OCI-LY3 (cell line): ENCODE measurements at regions not wholly inside any gene's neighbourhood (a gene's known extent, or its start where the extent isn't known, plus 50 kb on each side); places are given as distances from the start of the nearest gene placed in this dataset.

Experiments used
- H2AFZ ChIP-seq: fragments of 200-600, 300-600 bp; shearing (Covaris generic); 2 replicates; pipeline ENCODE4 v1.6.0; 2014; ENCODE audit warnings: antibody characterized with exemption, low read depth, low read length
- H3K27ac ChIP-seq: fragments of 200-600, 300-600 bp; sonication (generic); 2 replicates; pipeline ENCODE4 v1.5.1; 2014; ENCODE audit warnings: mild to moderate bottlenecking, low read length, moderate library complexity, mixed read lengths
- H3K27me3 ChIP-seq: fragments of 200-600, 300-600 bp; sonication (generic); 2 replicates; pipeline ENCODE4 v1.6.1; 2014; ENCODE audit warnings: low read depth, low read length, mixed read lengths
- H3K36me3 ChIP-seq: fragments of 200-600, 300-600 bp; sonication (generic); replicated peaks from 2 replicates; pipeline ENCODE3; 2014; ENCODE audit warnings: low read depth, low read length, mixed read lengths
- H3K4me1 ChIP-seq: fragments of 300-600, 200-600 bp; sonication (generic); 2 replicates; pipeline ENCODE4 v1.6.1; 2014; ENCODE audit warnings: low read length, mixed read lengths
- H3K4me2 ChIP-seq: fragments of 200-600, 300-600 bp; sonication (generic); 2 replicates; pipeline ENCODE4 v1.6.1; 2014; ENCODE audit warnings: low read length, mixed read lengths
- H3K4me3 ChIP-seq: fragments of 300-600, 200-600 bp; sonication (generic); 2 replicates; pipeline ENCODE4 v1.5.1; 2014; ENCODE audit warnings: antibody characterized with exemption, mild to moderate bottlenecking, low read length, moderate library complexity
- H3K79me2 ChIP-seq: fragments of 300-600, 200-600 bp; shearing (Covaris generic); 2 replicates; pipeline ENCODE4 v1.6.1; 2014; ENCODE audit warnings: mild to moderate bottlenecking, low read length, mixed read lengths
- H3K9ac ChIP-seq: fragments of 300-600, 200-600 bp; shearing (Covaris generic); 2 replicates; pipeline ENCODE4 v1.6.0; 2014; ENCODE audit warnings: mild to moderate bottlenecking, low read length, moderate library complexity
- H3K9me3 ChIP-seq: fragments of 200-600, 300-600 bp; shearing (Covaris generic); 2 replicates; pipeline ENCODE4 v1.6.1; 2014; ENCODE audit warnings: low read length, mixed read lengths; ENCODE audit not compliant: insufficient read depth
- H4K20me1 ChIP-seq: fragments of 200-600, 300-600 bp; sonication (generic); 2 replicates; pipeline ENCODE4 v1.6.1; 2016; ENCODE audit warnings: low read length, mixed read lengths; ENCODE audit not compliant: insufficient read depth
- EZH2phosphoT487 ChIP-seq: fragments of 200-600 bp; shearing (Covaris generic); IDR thresholded peaks from 2 replicates; pipeline ENCODE4 v1.6.1; 2018; ENCODE audit warnings: antibody characterized with exemption, mixed run types, low read depth
- TF ChIP-seq, protein P1 (sequence below): fragments of 200-600, 300-600 bp; sonication (generic); IDR thresholded peaks from 2 replicates; pipeline ENCODE4 v1.5.1; 2014; ENCODE audit warnings: antibody characterized with exemption, low read length, low read depth

- H2AFZ ChIP-seq = no peak overlapping the region
- no peak overlapping the region for H3K27ac ChIP-seq
- no peak overlapping the region for H3K9ac ChIP-seq
- H3K4me3 ChIP-seq = no peak overlapping the region
- no peaks in the 10 kb centered on the region for H3K36me3 ChIP-seq
- no peaks in the 10 kb centered on the region for H3K4me1 ChIP-seq
- no peaks in the 10 kb centered on the region for H3K9me3 ChIP-seq
- no peaks in the 10 kb centered on the region for H3K27me3 ChIP-seq
- TF ChIP-seq EZH2phosphoT487 = no peak
- TF ChIP-seq, protein P1, sequence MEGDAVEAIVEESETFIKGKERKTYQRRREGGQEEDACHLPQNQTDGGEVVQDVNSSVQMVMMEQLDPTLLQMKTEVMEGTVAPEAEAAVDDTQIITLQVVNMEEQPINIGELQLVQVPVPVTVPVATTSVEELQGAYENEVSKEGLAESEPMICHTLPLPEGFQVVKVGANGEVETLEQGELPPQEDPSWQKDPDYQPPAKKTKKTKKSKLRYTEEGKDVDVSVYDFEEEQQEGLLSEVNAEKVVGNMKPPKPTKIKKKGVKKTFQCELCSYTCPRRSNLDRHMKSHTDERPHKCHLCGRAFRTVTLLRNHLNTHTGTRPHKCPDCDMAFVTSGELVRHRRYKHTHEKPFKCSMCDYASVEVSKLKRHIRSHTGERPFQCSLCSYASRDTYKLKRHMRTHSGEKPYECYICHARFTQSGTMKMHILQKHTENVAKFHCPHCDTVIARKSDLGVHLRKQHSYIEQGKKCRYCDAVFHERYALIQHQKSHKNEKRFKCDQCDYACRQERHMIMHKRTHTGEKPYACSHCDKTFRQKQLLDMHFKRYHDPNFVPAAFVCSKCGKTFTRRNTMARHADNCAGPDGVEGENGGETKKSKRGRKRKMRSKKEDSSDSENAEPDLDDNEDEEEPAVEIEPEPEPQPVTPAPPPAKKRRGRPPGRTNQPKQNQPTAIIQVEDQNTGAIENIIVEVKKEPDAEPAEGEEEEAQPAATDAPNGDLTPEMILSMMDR = no peak
- H4K20me1 ChIP-seq = no peaks in the 10 kb centered on the region
- H3K79me2 ChIP-seq = no peaks in the 10 kb centered on the region
- H3K4me2 ChIP-seq = no peak overlapping the region
Measured at GRCh38 chr10:84903320-84903719, 574.9 kb downstream of the CCSER2 start.

DNA sequence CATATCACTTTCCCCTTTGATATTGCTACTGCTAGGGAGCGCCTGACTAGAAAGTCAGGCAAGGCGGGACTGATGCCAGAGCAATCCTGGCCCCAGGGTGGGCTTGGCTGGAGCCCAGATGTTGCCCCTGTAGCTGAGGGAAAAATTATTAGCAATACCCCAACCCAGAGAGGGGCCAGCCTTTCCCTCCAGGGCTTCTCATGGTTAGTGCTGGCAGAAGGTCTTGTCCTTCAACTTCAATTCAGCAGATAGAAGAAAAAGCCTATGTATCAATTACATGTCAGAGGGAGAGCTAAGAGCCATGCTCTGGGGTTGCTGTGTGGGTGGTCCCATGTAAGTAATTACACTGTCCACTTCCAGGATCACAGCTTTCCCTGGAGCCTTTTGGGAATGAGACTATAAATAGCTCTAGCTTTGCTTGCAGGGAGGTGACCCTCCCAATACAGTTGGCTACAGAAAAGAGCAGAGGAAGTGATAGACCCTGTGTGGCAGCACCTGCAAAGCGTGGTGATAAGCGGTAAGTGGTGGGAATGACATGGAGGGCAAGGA lies 579.1 kb downstream of the CCSER2 start:
- Histone ChIP-seq H2AFZ (no peak overlapping the region), H3K27me3 (no peaks in the 10 kb centered on the region), H3K36me3 (no peaks in the 10 kb centered on the region), H3K4me2 (no peak overlapping the region), H3K79me2 (no peaks in the 10 kb centered on the region), H4K20me1 (no peaks in the 10 kb centered on the region), H3K4me1 (no peaks in the 10 kb centered on the region), H3K27ac (no peak overlapping the region), H3K4me3 (no peak overlapping the region), H3K9me3 (no peaks in the 10 kb centered on the region), H3K9ac (no peak overlapping the region)
- no peak for TF ChIP-seq EZH2phosphoT487
- TF ChIP-seq, protein P1 = no peak

- Histone ChIP-seq H3K4me2 (no peak overlapping the region), H3K27me3 (no peaks in the 10 kb centered on the region), H3K4me1 (no peaks in the 10 kb centered on the region), H3K27ac (no peak overlapping the region), H4K20me1 (no peaks in the 10 kb centered on the region), H2AFZ (no peak overlapping the region), H3K36me3 (no peaks in the 10 kb centered on the region), H3K9ac (no peak overlapping the region), H3K9me3 (no peaks in the 10 kb centered on the region), H3K79me2 (no peaks in the 10 kb centered on the region), H3K4me3 (no peak overlapping the region)
- TF ChIP-seq EZH2phosphoT487 = no peak
- TF ChIP-seq, protein P1 = no peak
Measured at GRCh38 chr10:84908491-84908890, 580.1 kb downstream of the CCSER2 start.

DNA sequence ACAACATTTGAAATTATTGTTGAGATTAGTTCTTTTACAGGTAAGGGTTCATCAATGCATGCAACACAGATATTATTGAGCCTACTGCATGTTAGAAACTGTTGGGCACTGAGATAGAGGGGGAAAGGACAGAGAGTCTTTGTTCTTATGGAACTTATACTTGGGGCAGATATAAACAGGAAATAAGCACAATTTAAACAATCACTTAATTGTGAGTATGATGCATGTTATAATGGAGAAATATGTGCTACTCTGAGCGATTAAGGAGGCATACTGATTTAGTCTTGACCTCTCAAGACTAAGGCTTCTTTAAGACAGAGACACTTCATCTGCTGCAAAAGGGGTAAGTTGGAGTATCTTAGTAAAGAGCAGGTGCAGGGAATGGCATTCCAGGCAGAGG lies 593.3 kb downstream of the CCSER2 start:
- no peaks in the 10 kb centered on the region for H4K20me1 ChIP-seq
- no peak overlapping the region for H3K27ac ChIP-seq
- H3K79me2 ChIP-seq = no peaks in the 10 kb centered on the region
- no peaks in the 10 kb centered on the region for H3K4me1 ChIP-seq
- no peaks in the 10 kb centered on the region for H3K27me3 ChIP-seq
- H3K4me3 ChIP-seq = no peak overlapping the region
- no peak overlapping the region for H3K9ac ChIP-seq
- H3K9me3 ChIP-seq = no peaks in the 10 kb centered on the region
- H2AFZ ChIP-seq = no peak overlapping the region
- no peak overlapping the region for H3K4me2 ChIP-seq
- no peaks in the 10 kb centered on the region for H3K36me3 ChIP-seq
- TF ChIP-seq EZH2phosphoT487 = no peak
- TF ChIP-seq, protein P1 = no peak
